CD4-positive, alpha-beta T cell (primary cell): ENCODE measurements at regions not wholly inside any gene's neighbourhood (a gene's known extent, or its start where the extent isn't known, plus 50 kb on each side); places are given as distances from the start of the nearest gene placed in this dataset.
"Not testable (repeated sequence)": the region's sequence is repeated elsewhere in the genome, so short reads cannot be mapped to it uniquely, and the experiment has no call there.

Experiments used
- ATAC-seq: fragments of 200-7000 bp; cut with Tn5 transposase; one replicate; pipeline ENCODE4 v1.10.0; 2022; ENCODE audit warnings: mild to moderate bottlenecking; ENCODE audit not compliant: poor library complexity
- CTCF ChIA-PET: fragments of 350-600 bp; sonication (Branson Sonifier 250); formaldehyde crosslinking; loops from one replicate; lab custom pipeline; 2021; ENCODE audit warnings: antibody characterized with exemption, inconsistent platforms; lab: Charles Lee
- POLR2A ChIA-PET: fragments of 350-600 bp; sonication (Branson Sonifier 250); formaldehyde crosslinking; loops from one replicate; lab custom pipeline; 2021; ENCODE audit warnings: antibody characterized with exemption, inconsistent platforms; lab: Charles Lee
- DNase-seq, 14 experiments: peaks; one replicate each; pipeline ENCODE4 v3.0.0-alpha.2; 2013 to 2020; ENCODE audit warnings: mixed read lengths in 2 of 14
- H3K27ac ChIP-seq, 2 donors: one replicate each; pipeline versions ENCODE4 v1.5.1 to v1.7.0; 2013; ENCODE audit warnings: low read length in 2 of 2, low read depth in 1 of 2, mild to moderate bottlenecking in 1 of 2
- H3K27me3 ChIP-seq, 2 experiments: 1 replicate in 1 of 2; 2 replicates in 1 of 2; pipeline versions ENCODE4 v1.6.1 to v1.7.0; 2013; ENCODE audit warnings: low read length in 2 of 2, control low read depth in 1 of 2, mild to moderate bottlenecking in 1 of 2, moderate library complexity in 1 of 2; ENCODE audit not compliant: insufficient read depth in 2 of 2, control insufficient read depth in 1 of 2
- H3K36me3 ChIP-seq: one replicate; pipeline ENCODE4 v1.6.1; 2013; ENCODE audit warnings: low read length, control low read depth; ENCODE audit not compliant: insufficient read depth
- H3K4me1 ChIP-seq: one replicate; pipeline ENCODE4 v1.6.1; 2013; ENCODE audit warnings: low read length, control low read depth; ENCODE audit not compliant: insufficient read depth
- H3K4me3 ChIP-seq: one replicate; pipeline ENCODE4 v1.5.1; 2013; ENCODE audit warnings: mild to moderate bottlenecking, low read length, moderate library complexity
- H3K9me3 ChIP-seq, 2 experiments: 1 replicate in 1 of 2; 2 replicates in 1 of 2; pipeline versions ENCODE4 v1.6.1 to v1.7.0; 2013; ENCODE audit warnings: low read length in 2 of 2, mild to moderate bottlenecking in 2 of 2, control low read depth in 1 of 2, moderate library complexity in 1 of 2; ENCODE audit not compliant: control insufficient read depth in 1 of 2, insufficient read depth in 1 of 2
- H3K27ac Mint-ChIP-seq: one replicate; pipeline ENCODE4 v1.8.0; 2020; ENCODE audit warnings: mixed read lengths
- H3K27me3 Mint-ChIP-seq: one replicate; pipeline ENCODE4 v1.8.0; 2021; ENCODE audit warnings: mixed read lengths
- H3K36me3 Mint-ChIP-seq: one replicate; pipeline ENCODE4 v1.8.0; 2021; ENCODE audit warnings: low read depth, mixed read lengths
- H3K4me1 Mint-ChIP-seq: one replicate; pipeline ENCODE4 v1.8.0; 2021; ENCODE audit warnings: low read depth, mixed read lengths
- H3K4me3 Mint-ChIP-seq: one replicate; pipeline ENCODE4 v1.8.0; 2020; ENCODE audit warnings: mild to moderate bottlenecking, mixed read lengths
- H3K9me3 Mint-ChIP-seq: one replicate; pipeline ENCODE4 v1.8.0; 2020; ENCODE audit warnings: mixed read lengths
- CTCF ChIP-seq: fragments of 200-600 bp; IDR thresholded peaks from one replicate; pipeline ENCODE4 v1.8.0; 2022; ENCODE audit warnings: antibody characterized with exemption, mild to moderate bottlenecking
- intact Hi-C, 2 experiments: fragments of 100-400 bp; cut with DNase I in 1 of 2; cut with micrococcal nuclease in 1 of 2; formaldehyde crosslinking; loops; one replicate each; pipeline versions ENCODE4 v1.15.1 to v1.9.0; 2023 to 2025; cut with DNase I, micrococcal nuclease

DNA sequence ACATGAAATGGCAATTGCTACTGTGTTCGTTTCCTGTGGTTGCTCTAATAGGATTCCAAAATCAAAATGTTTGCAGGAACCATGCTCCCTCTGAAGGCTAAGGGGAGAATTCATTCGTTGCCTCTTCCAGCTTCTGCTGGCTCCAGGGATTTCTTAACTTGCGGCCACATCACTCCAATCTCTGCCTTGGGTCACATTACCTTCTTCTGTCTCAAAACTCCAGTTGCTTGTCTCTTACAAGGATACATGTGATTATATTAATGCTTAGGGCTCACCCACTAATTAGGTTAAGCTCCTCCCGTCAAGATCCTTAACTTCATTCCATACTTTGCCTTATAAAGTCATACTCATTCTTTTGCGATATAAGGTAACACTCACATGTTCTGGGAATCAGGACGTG is 208.4 kb downstream of the RBM46 start:
- DNase-seq, result no peak
- Mint-ChIP-seq H3K36me3 (no peaks in the 10 kb centered on the region), H3K27ac (no peak overlapping the region), H3K4me3 (no peak overlapping the region), H3K9me3 (no peaks in the 10 kb centered on the region), H3K27me3 (no peaks in the 10 kb centered on the region), H3K4me1 (no peaks in the 10 kb centered on the region)
- H3K27ac ChIP-seq, result no peak overlapping the region
- H3K4me1 ChIP-seq, result no peaks in the 10 kb centered on the region
- no peaks in the 10 kb centered on the region for H3K36me3 ChIP-seq
- intact Hi-C loops, result loop anchor here in 1 of 2 experiments (10.0 kb wide), 1 partner anchor 795 kb away; no protein-coding TSS in a partner anchor
- TF ChIP-seq CTCF, result no peak
- ChIA-PET CTCF (no interaction called here), POLR2A (no interaction called here)
- no peaks in the 10 kb centered on the region for H3K9me3 ChIP-seq
- H3K4me3 ChIP-seq, result no peak overlapping the region
- H3K27me3 ChIP-seq, result no peaks in the 10 kb centered on the region
- ATAC-seq, result no peak

DNA sequence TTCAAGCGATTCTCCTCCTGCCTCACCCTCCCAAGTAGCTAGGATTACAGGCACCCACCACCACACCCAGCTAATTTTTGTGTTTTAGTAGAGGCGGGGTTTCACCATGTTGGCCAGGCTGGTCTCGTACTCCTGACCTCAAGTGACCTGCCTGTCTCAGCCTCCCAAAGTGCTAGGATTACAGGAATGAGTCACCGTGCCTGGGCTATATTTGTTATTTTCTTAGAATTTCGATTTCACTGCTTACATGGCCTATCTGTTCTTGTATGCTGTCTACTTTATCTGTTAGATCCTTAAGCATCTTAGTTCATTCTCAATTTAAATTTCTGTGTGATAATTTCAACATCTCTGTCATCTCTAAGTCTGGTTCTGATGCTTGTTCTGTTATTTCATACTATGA is 210.6 kb upstream of the NPY2R start:
- H3K9me3 ChIP-seq, H3K27me3 ChIP-seq, ATAC-seq, H3K36me3 ChIP-seq, H3K27ac ChIP-seq, CTCF ChIA-PET, H3K9me3 Mint-ChIP-seq, H3K4me3 Mint-ChIP-seq, H3K27ac Mint-ChIP-seq, POLR2A ChIA-PET, H3K36me3 Mint-ChIP-seq, H3K4me1 Mint-ChIP-seq, intact Hi-C loops, H3K27me3 Mint-ChIP-seq, H3K4me1 ChIP-seq, H3K4me3 ChIP-seq, DNase-seq: not testable (repeated sequence)

GRCh38 chr4:154998284-154998683 is 210.2 kb upstream of the NPY2R start:
- Histone ChIP-seq H3K4me3 (no peak overlapping the region), H3K36me3 (no peaks in the 10 kb centered on the region), H3K4me1 (no peaks in the 10 kb centered on the region), H3K9me3 (no peaks in the 10 kb centered on the region), H3K27ac (no peak overlapping the region), H3K27me3 (no peaks in the 10 kb centered on the region)
- Mint-ChIP-seq H3K4me3 (no peak overlapping the region), H3K4me1 (no peaks in the 10 kb centered on the region), H3K9me3 (no peaks in the 10 kb centered on the region), H3K36me3 (no peaks in the 10 kb centered on the region), H3K27me3 (peaks cover 9% of the 10 kb centered on the region), H3K27ac (no peak overlapping the region)
- no peak for DNase-seq
- ChIA-PET POLR2A (no interaction called here), CTCF (no interaction called here)
- TF ChIP-seq CTCF, result no peak
- intact Hi-C loops, result no loop called here
- no peak for ATAC-seq

DNA sequence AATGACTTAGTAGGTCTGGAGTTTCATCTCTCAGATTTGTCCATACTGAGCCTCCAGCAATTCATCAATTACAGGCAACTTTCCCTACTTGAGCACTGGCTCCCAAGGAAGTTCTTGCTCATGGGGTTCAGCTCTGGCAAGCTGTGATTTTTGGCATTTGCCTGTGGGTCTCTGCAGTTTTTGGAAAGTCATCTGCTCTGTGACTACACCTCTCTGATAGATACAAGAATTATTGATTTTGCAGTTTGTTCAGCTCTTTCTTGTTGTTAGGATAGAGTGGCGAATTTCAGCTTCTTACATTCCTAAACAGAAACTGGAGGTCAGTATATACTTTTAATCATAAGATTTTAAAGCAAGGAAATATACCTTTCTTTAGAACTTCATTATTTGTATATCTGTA is 209.7 kb upstream of the NPY2R start:
- H3K36me3 Mint-ChIP-seq, result no peaks in the 10 kb centered on the region
- H3K36me3 ChIP-seq, result no peaks in the 10 kb centered on the region
- H3K27ac Mint-ChIP-seq, result no peak overlapping the region
- peaks cover 9% of the 10 kb centered on the region for H3K27me3 Mint-ChIP-seq
- H3K4me3 ChIP-seq, result no peak overlapping the region
- ChIA-PET CTCF (no interaction called here), POLR2A (no interaction called here)
- no peak for ATAC-seq
- intact Hi-C loops, result no loop called here
- H3K4me3 Mint-ChIP-seq, result no peak overlapping the region
- H3K9me3 ChIP-seq, result no peaks in the 10 kb centered on the region
- H3K27ac ChIP-seq, result no peak overlapping the region
- no peaks in the 10 kb centered on the region for H3K4me1 ChIP-seq
- no peak for DNase-seq
- H3K4me1 Mint-ChIP-seq, result no peaks in the 10 kb centered on the region
- H3K27me3 ChIP-seq, result no peaks in the 10 kb centered on the region
- H3K9me3 Mint-ChIP-seq, result no peaks in the 10 kb centered on the region
- no peak for TF ChIP-seq CTCF
